GM23338 (cell line): ENCODE measurements at regions not wholly inside any gene's neighbourhood (a gene's known extent, or its start where the extent isn't known, plus 50 kb on each side); places are given as distances from the start of the nearest gene placed in this dataset.

Source experiments
- CREB1 ChIP-seq: fragments of 250-450 bp; sonication (Bioruptor Pico); IDR thresholded peaks from 2 replicates; pipeline ENCODE4 v1.5.0; 2020; ENCODE audit warnings: low read depth, mild to moderate bottlenecking, moderate library complexity
- EZH2 ChIP-seq: fragments of 200-600 bp; sonication (generic); IDR thresholded peaks from one replicate; pipeline ENCODE4 v1.8.0; 2017; ENCODE audit warnings: antibody characterized with exemption, mild to moderate bottlenecking, low read depth; ENCODE audit not compliant: unreplicated experiment
- EZH2phosphoT487 ChIP-seq: fragments of 200-600 bp; sonication (generic); IDR thresholded peaks from one replicate; pipeline ENCODE4 v1.8.1; 2018; ENCODE audit warnings: antibody characterized with exemption; ENCODE audit not compliant: unreplicated experiment
- JUNB ChIP-seq: IDR thresholded peaks from one replicate; pipeline ENCODE4 v1.6.1; 2016; ENCODE audit warnings: antibody characterized with exemption; ENCODE audit not compliant: unreplicated experiment
- NANOG ChIP-seq: IDR thresholded peaks from 2 replicates; pipeline ENCODE4 v1.6.1; 2016; ENCODE audit warnings: antibody characterized with exemption, borderline replicate concordance
- POLR2AphosphoS5 ChIP-seq: IDR thresholded peaks from 2 replicates; pipeline ENCODE4 v1.6.1; 2016; ENCODE audit warnings: antibody characterized with exemption, low read depth
- STAT1 ChIP-seq: IDR thresholded peaks from one replicate; pipeline ENCODE4 v1.6.1; 2016; ENCODE audit warnings: antibody characterized with exemption; ENCODE audit not compliant: unreplicated experiment
- TF ChIP-seq, protein P1 (sequence below), 2 experiments: fragments of 200-600 bp in 1 of 2; sonication (generic) in 1 of 2; conservative IDR thresholded peaks; 2 replicates each; pipeline versions ENCODE4 v1.5.1 to v1.6.1; 2016 to 2017; ENCODE audit warnings: antibody characterized with exemption in 2 of 2, low read depth in 2 of 2, mild to moderate bottlenecking in 2 of 2, moderate library complexity in 1 of 2
- TF ChIP-seq, protein P2 (sequence below): IDR thresholded peaks from one replicate; pipeline ENCODE4 v1.6.1; 2018; ENCODE audit warnings: antibody characterized with exemption; ENCODE audit not compliant: unreplicated experiment
- TF ChIP-seq, protein P3 (sequence below): IDR thresholded peaks from 2 replicates; pipeline ENCODE4 v1.6.1; 2016; ENCODE audit warnings: antibody characterized with exemption

DNA sequence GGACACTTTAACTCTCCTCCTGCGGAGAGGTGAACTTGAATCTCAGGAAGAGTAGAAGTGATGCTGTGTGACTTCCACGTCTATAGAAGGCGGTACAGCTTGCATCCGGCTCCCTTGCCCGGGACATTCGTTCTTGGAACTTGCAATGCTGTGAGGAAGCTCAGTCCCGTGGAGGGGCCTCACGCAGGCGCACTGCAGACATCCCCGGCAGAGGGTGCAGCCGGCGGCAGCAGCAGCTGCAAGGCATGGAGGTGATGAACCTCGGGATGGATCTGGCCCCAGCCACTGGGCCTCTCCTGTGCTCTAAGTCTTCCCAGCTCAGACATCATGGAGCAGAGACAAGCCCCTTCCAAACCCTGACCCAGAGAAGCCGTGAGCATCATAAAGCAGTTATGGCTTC lies 61.8 kb upstream of the SOD1 start:
- TF ChIP-seq POLR2AphosphoS5, result no peak
- TF ChIP-seq, protein P1, sequence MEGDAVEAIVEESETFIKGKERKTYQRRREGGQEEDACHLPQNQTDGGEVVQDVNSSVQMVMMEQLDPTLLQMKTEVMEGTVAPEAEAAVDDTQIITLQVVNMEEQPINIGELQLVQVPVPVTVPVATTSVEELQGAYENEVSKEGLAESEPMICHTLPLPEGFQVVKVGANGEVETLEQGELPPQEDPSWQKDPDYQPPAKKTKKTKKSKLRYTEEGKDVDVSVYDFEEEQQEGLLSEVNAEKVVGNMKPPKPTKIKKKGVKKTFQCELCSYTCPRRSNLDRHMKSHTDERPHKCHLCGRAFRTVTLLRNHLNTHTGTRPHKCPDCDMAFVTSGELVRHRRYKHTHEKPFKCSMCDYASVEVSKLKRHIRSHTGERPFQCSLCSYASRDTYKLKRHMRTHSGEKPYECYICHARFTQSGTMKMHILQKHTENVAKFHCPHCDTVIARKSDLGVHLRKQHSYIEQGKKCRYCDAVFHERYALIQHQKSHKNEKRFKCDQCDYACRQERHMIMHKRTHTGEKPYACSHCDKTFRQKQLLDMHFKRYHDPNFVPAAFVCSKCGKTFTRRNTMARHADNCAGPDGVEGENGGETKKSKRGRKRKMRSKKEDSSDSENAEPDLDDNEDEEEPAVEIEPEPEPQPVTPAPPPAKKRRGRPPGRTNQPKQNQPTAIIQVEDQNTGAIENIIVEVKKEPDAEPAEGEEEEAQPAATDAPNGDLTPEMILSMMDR (conservative IDR thresholded peaks at IDR 0.05; ENCODE audit: low read depth in 2 of 2), result no peak
- no peak for TF ChIP-seq EZH2
- TF ChIP-seq JUNB, result no peak
- TF ChIP-seq, protein P2, sequence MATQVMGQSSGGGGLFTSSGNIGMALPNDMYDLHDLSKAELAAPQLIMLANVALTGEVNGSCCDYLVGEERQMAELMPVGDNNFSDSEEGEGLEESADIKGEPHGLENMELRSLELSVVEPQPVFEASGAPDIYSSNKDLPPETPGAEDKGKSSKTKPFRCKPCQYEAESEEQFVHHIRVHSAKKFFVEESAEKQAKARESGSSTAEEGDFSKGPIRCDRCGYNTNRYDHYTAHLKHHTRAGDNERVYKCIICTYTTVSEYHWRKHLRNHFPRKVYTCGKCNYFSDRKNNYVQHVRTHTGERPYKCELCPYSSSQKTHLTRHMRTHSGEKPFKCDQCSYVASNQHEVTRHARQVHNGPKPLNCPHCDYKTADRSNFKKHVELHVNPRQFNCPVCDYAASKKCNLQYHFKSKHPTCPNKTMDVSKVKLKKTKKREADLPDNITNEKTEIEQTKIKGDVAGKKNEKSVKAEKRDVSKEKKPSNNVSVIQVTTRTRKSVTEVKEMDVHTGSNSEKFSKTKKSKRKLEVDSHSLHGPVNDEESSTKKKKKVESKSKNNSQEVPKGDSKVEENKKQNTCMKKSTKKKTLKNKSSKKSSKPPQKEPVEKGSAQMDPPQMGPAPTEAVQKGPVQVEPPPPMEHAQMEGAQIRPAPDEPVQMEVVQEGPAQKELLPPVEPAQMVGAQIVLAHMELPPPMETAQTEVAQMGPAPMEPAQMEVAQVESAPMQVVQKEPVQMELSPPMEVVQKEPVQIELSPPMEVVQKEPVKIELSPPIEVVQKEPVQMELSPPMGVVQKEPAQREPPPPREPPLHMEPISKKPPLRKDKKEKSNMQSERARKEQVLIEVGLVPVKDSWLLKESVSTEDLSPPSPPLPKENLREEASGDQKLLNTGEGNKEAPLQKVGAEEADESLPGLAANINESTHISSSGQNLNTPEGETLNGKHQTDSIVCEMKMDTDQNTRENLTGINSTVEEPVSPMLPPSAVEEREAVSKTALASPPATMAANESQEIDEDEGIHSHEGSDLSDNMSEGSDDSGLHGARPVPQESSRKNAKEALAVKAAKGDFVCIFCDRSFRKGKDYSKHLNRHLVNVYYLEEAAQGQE, result no peak
- TF ChIP-seq EZH2phosphoT487, result no peak
- no peak for TF ChIP-seq CREB1
- TF ChIP-seq NANOG, result no peak
- TF ChIP-seq, protein P3, sequence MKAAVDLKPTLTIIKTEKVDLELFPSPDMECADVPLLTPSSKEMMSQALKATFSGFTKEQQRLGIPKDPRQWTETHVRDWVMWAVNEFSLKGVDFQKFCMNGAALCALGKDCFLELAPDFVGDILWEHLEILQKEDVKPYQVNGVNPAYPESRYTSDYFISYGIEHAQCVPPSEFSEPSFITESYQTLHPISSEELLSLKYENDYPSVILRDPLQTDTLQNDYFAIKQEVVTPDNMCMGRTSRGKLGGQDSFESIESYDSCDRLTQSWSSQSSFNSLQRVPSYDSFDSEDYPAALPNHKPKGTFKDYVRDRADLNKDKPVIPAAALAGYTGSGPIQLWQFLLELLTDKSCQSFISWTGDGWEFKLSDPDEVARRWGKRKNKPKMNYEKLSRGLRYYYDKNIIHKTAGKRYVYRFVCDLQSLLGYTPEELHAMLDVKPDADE, result no peak
- no peak for TF ChIP-seq STAT1
